ENCODE measurements at regions not wholly inside any gene's neighbourhood (a gene's known extent, or its start where the extent isn't known, plus 50 kb on each side); places are given as distances from the start of the nearest gene placed in this dataset.

DNA sequence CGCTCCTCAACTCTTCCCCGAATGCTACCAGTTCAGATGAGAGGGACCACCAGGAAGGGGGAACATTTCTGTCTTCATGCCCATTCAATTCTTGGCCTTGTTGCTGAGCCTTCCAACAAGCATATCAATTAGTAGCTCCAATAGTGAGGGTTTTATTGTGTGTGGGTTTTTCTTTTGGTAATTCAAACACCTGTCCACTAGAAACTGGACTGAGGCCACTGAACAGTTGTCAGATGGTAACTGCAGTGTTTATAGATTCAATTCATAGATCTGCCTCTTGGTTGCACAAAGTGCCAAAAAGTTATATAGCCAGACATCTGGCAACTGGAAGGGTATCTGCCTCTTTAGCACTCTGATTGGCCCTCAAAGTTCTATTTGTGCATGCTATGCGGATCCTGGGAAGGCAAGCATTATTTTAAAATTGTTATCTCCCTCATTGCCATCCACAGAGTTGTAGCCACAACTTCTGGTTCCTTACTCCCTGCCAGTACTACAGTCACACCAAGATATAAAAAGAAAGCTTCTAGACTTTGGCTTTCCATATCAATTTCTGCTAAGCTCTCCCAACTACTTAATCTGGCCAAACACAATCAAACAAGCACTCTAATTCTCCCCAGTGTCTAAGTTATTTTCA is 83.3 kb upstream of the ZNF521 start:
- H3K27me3 Mint-ChIP-seq, result no peaks in the 10 kb centered on the region
- no peaks in the 10 kb centered on the region for H3K9me3 Mint-ChIP-seq
- ATAC-seq (ENCODE audit: low read depth) (no peak), DNase-seq (ENCODE audit: low spot score in 2 of 2) (no peak)
- no peak overlapping the region for H3K4me3 Mint-ChIP-seq
- no peaks in the 10 kb centered on the region for H3K36me3 Mint-ChIP-seq
- no peaks in the 10 kb centered on the region for H3K4me1 Mint-ChIP-seq
- H3K27ac Mint-ChIP-seq, result no peak overlapping the region

DNA sequence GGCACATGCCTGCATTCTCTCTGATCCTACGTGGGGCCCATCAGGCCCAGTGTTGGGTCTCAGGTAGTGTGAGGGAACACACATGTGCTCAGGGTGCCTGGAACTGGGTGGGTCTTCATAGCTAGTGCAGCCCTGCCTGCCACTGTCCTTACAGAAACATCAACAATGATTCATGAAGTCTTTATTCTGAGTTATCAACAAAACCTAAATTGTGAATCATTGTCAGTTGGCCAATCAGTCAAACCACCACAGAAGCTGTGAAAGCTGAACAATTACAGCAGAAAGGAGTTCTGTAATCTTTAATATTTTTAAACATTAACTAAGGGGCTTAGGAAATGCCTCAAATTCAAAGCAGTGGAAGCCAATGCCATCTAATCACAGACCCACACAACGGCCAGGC is 82.8 kb upstream of the ZNF521 start:
- H3K4me1 Mint-ChIP-seq, result no peaks in the 10 kb centered on the region
- no peak overlapping the region for H3K27ac Mint-ChIP-seq
- no peak overlapping the region for H3K4me3 Mint-ChIP-seq
- no peaks in the 10 kb centered on the region for H3K27me3 Mint-ChIP-seq
- no peaks in the 10 kb centered on the region for H3K9me3 Mint-ChIP-seq
- no peak for ATAC-seq (ENCODE audit: low read depth)
- DNase-seq (ENCODE audit: low spot score in 2 of 2), result no peak
- H3K36me3 Mint-ChIP-seq, result no peaks in the 10 kb centered on the region

- ATAC-seq (ENCODE audit: low read depth) (no peak), DNase-seq (ENCODE audit: low spot score in 2 of 2) (no peak)
- H3K36me3 Mint-ChIP-seq, result no peaks in the 10 kb centered on the region
Measured at GRCh38 chr18:25433590-25433989, 81.6 kb upstream of the ZNF521 start.

DNA sequence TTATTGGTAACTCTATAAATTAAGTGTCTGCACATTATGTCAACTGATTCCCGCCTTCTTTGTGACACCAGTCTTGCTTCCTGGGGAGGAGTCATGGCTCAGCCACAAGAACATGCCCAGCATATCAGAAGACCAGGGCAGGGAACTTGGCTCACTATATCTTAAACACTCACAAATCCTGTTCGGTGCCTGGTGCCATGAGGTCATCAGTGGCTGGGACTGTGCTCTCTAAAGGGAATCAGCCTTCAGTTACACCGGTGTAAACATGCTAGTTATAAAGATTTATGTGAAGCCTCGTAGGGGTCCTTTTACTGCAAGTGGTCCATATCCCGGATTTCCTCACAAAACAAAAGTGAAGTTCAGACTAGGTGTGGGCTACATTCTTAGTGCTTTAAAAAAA is 73.1 kb upstream of the ZNF521 start:
- Mint-ChIP-seq H3K27ac (no peak overlapping the region), H3K27me3 (no peaks in the 10 kb centered on the region), H3K4me3 (no peak overlapping the region), H3K4me1 (no peaks in the 10 kb centered on the region), H3K9me3 (no peaks in the 10 kb centered on the region), H3K36me3 (no peaks in the 10 kb centered on the region)
- no peak for DNase-seq (ENCODE audit: low spot score in 2 of 2)
- ATAC-seq (ENCODE audit: low read depth), result no peak

More at GRCh38 chr18:25433590-25433989, 81.6 kb upstream of the ZNF521 start:
- Mint-ChIP-seq H3K27me3 (no peaks in the 10 kb centered on the region), H3K27ac (no peak overlapping the region), H3K4me3 (no peak overlapping the region), H3K4me1 (no peaks in the 10 kb centered on the region), H3K9me3 (no peaks in the 10 kb centered on the region)

DNA sequence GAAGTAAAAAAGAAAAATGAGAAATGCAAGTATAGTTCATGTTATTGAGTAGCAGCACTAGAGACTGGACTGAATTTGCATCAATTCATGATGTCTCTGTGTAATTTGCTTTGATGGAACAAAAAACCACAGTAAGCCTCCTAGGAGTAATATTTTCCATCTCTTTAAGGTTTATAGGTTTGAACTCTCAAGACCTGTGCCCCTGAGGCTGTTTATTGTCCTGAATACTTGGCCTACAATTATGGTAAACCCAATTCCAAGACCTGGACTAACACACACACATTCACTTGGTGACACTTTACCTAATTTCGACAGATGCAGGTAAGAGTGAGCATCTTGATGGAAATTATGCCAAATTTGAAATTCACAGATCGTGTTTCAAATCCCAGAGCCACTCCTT is 71.8 kb upstream of the ZNF521 start:
- Mint-ChIP-seq H3K4me3 (no peak overlapping the region), H3K9me3 (no peaks in the 10 kb centered on the region), H3K36me3 (no peaks in the 10 kb centered on the region), H3K4me1 (no peaks in the 10 kb centered on the region), H3K27me3 (no peaks in the 10 kb centered on the region), H3K27ac (no peak overlapping the region)
- no peak for DNase-seq (ENCODE audit: low spot score in 2 of 2)
- ATAC-seq (ENCODE audit: low read depth), result no peak

GRCh38 chr18:25423267-25423666 is 71.3 kb upstream of the ZNF521 start:
- Mint-ChIP-seq H3K27ac (no peak overlapping the region), H3K9me3 (no peaks in the 10 kb centered on the region)

GRCh38 chr18:25422230-25422629 is 70.3 kb upstream of the ZNF521 start:
- ATAC-seq (ENCODE audit: low read depth) (no peak), DNase-seq (ENCODE audit: low spot score in 2 of 2) (no peak)
- Mint-ChIP-seq H3K9me3 (no peaks in the 10 kb centered on the region), H3K27ac (no peak overlapping the region), H3K27me3 (no peaks in the 10 kb centered on the region), H3K4me1 (no peaks in the 10 kb centered on the region), H3K36me3 (no peaks in the 10 kb centered on the region), H3K4me3 (no peak overlapping the region)

More at GRCh38 chr18:25423267-25423666, 71.3 kb upstream of the ZNF521 start:
- Mint-ChIP-seq H3K36me3 (no peaks in the 10 kb centered on the region), H3K4me3 (no peak overlapping the region), H3K4me1 (no peaks in the 10 kb centered on the region), H3K27me3 (no peaks in the 10 kb centered on the region)
- ATAC-seq (ENCODE audit: low read depth) (no peak), DNase-seq (ENCODE audit: low spot score in 2 of 2) (no peak)

DNA sequence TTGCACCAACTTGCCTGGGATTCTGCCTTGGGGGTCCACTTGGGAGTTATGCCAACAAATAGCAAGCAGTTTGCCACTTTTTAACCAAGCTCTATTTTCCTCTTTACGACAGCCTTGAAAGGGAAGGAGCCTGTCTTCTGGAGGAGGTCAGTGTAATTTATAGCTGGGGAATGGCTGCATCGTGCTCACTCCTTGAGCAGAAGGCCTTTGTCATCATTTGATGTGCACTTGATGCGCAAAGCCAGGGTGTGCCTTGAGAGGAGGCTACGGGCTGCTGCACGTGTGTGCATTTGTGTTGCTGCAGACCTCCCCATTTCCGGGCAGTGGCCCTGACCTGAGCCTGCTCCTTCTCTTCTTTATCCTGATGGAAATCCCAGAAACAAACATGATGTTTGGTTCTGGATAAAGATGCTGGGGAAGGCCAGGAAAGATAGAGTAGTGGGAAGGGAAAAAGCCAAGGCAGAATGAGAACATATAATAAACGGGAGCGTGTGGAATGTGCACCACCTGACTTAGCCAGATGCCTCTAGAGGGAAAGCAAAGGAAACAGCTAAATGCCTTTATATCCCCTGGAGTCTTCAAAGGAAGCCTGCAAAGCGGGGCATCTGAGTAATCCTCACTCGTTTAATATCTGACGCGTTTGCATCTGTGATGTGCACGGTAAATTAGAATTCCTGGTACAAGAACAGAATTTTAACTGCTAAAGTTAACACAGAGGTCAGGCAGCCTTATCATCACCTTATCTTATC is 68.3 kb upstream of the ZNF521 start:
- no peak for DNase-seq (ENCODE audit: low spot score in 2 of 2)
- H3K27me3 Mint-ChIP-seq, result peaks cover 3% of the 10 kb centered on the region
- no peak overlapping the region for H3K4me3 Mint-ChIP-seq
- H3K9me3 Mint-ChIP-seq, result peaks cover 2% of the 10 kb centered on the region
- no peaks in the 10 kb centered on the region for H3K4me1 Mint-ChIP-seq
- H3K27ac Mint-ChIP-seq, result no peak overlapping the region
- no peaks in the 10 kb centered on the region for H3K36me3 Mint-ChIP-seq
- no peak for ATAC-seq (ENCODE audit: low read depth)

DNA sequence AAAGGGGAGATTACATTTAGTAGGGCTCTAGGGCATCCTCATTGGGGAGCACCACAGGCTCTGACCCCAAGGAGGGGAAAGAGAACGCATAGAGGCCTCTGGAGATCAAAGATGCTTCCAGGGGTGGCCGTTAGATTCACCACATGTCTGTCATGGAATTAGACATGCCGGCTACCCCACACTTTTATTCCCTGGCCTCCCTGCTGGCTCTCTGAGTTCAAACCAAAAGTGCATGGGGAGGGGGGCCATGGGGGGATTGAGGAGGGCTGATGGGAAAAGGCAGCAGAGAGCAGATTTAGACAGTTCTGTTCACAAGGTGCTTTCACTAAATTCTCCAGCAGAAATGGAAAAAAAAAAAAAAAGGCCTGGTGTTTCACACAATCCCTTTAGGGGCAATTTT is 64.4 kb upstream of the ZNF521 start:
- DNase-seq (ENCODE audit: low spot score in 2 of 2) (no peak), ATAC-seq (ENCODE audit: low read depth) (no peak)
- Mint-ChIP-seq H3K9me3 (peaks cover 2% of the 10 kb centered on the region), H3K4me3 (no peak overlapping the region), H3K4me1 (no peaks in the 10 kb centered on the region), H3K27ac (no peak overlapping the region), H3K27me3 (peaks cover 6% of the 10 kb centered on the region), H3K36me3 (no peaks in the 10 kb centered on the region)

GRCh38 chr18:25409971-25410370 is 58.0 kb upstream of the ZNF521 start:
- Mint-ChIP-seq H3K4me1 (no peaks in the 10 kb centered on the region), H3K4me3 (no peak overlapping the region), H3K27ac (no peak overlapping the region), H3K36me3 (no peaks in the 10 kb centered on the region), H3K27me3 (peaks cover 3% of the 10 kb centered on the region), H3K9me3 (peaks cover 4% of the 10 kb centered on the region)
- DNase-seq (ENCODE audit: low spot score in 2 of 2) (no peak), ATAC-seq (ENCODE audit: low read depth) (no peak)

- Mint-ChIP-seq H3K9me3 (peaks cover 4% of the 10 kb centered on the region), H3K36me3 (no peaks in the 10 kb centered on the region), H3K27me3 (peaks cover 3% of the 10 kb centered on the region), H3K27ac (no peak overlapping the region), H3K4me1 (no peaks in the 10 kb centered on the region), H3K4me3 (no peak overlapping the region)
- no peak for ATAC-seq (ENCODE audit: low read depth)
- no peak for DNase-seq (ENCODE audit: low spot score in 2 of 2)
Measured at GRCh38 chr18:25408293-25408692, 56.3 kb upstream of the ZNF521 start.

All from memory B cell (primary cell).